HG02763 (cell line): ENCODE measurements at regions not wholly inside any gene's neighbourhood (a gene's known extent, or its start where the extent isn't known, plus 50 kb on each side); places are given as distances from the start of the nearest gene placed in this dataset.

Experiments used
- ATAC-seq: cut with Tn5 transposase; IDR thresholded peaks from one replicate; pipeline ENCODE4 v1.9.1; 2021; ENCODE audit warnings: mild to moderate bottlenecking, moderate library complexity; ENCODE audit not compliant: unreplicated experiment

- ATAC-seq: no peak
These were observed 125.7 kb upstream of the GADD45A start for GRCh38 chr1:67559222-67559700.

- ATAC-seq: no peak
These were observed 124.3 kb upstream of the GADD45A start for GRCh38 chr1:67560580-67561255.

- ATAC-seq: peak; percentile 80
These were observed 123.3 kb upstream of the GADD45A start for GRCh38 chr1:67561704-67562113.

GRCh38 chr1:67563684-67564083 lies 121.3 kb upstream of the GADD45A start:
- no peak for ATAC-seq

DNA sequence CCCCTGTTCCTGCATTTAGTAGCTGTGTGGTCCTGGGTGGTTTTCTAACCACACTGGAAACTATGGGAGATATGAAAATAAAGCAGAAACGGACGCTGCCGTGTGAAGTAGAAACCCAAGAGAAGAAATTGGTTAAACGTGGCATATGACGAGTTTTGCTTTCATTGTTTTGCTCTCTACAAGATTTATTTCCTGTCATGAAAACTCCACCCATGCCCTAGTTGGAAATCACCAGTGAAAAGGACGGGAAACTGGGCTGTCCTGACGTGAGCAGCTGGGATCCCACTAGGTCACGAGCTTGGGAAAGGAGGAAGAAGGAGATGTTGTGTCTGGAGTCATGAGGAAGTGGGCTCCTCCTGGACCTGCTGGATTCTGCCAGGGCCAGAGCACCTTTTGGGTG lies 120.8 kb upstream of the GADD45A start:
- no peak for ATAC-seq

GRCh38 chr1:67566803-67567377 lies 118.1 kb upstream of the GADD45A start:
- no peak for ATAC-seq

DNA sequence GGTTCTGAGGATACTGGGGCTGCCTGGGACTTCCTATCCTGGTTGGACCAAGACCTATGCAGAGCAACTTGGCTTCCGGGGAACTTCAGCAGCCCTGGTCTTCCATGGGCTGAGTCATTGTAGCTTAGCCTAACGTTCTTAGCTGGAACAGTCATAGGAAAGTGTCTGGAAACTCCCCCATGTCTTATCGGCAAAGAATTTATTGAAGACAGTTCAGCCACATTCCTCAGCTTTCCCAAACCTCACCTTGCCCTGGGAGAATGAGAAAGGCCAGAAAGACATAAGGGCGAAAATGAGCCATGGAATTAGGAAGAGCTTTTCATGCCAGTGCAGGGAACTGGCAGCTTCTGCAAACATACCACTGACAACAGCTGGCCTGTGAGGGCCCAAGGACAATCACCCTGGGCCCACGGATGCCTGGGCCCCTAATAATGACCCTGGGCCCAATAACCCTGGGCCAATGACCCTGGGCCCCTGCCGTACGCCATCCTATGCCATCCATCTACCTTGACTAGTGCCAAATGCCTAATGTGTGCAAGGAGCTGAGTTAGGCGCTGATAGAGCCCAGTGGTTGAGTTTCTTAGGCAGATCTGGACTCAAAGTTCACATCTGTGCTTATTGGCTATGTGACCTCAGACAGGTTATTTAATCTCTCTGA lies 114.4 kb upstream of the GADD45A start:
- no peak for ATAC-seq

GRCh38 chr1:67571406-67571805 lies 113.6 kb upstream of the GADD45A start:
- no peak for ATAC-seq

- ATAC-seq: no peak
These were observed 113.0 kb upstream of the GADD45A start for GRCh38 chr1:67571901-67572593.

DNA sequence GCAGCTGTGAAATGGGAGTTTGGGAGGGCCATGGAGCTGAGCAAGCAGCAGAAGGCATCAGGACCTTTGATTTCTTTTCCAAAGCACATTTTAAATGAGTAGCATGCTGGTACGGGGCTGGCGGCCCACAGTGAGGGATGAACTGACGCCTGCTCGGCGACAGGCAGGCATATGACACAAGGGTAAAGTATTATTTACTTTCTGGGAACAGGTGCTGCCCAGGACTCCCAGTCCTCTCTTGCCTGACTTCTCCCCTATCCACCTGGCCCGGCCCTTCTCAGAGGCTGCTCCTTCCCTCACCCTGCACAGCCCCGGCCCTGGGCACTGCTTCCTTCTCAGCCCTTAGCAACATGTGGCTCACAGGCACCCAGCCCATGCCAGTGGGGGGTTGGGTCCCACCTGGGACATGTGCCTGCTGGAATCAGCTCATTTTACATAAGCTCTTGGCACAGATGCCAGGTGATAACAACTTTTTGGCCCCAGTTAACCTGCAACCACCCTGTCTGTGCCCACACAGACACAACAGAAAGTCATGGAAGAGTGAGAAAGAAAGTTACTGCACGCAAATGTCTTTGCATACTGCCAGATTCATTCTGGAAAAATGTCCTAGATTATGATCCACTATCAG lies 112.3 kb upstream of the GADD45A start:
- no peak for ATAC-seq

GRCh38 chr1:67573311-67573872 lies 111.6 kb upstream of the GADD45A start:
- ATAC-seq: no peak

GRCh38 chr1:67574221-67574620 lies 110.8 kb upstream of the GADD45A start:
- ATAC-seq: no peak

GRCh38 chr1:67575861-67576260 lies 109.1 kb upstream of the GADD45A start:
- no peak for ATAC-seq

GRCh38 chr1:67576474-67576873 lies 108.5 kb upstream of the GADD45A start:
- no peak for ATAC-seq

GRCh38 chr1:67577646-67578045 lies 107.4 kb upstream of the GADD45A start:
- no peak for ATAC-seq

DNA sequence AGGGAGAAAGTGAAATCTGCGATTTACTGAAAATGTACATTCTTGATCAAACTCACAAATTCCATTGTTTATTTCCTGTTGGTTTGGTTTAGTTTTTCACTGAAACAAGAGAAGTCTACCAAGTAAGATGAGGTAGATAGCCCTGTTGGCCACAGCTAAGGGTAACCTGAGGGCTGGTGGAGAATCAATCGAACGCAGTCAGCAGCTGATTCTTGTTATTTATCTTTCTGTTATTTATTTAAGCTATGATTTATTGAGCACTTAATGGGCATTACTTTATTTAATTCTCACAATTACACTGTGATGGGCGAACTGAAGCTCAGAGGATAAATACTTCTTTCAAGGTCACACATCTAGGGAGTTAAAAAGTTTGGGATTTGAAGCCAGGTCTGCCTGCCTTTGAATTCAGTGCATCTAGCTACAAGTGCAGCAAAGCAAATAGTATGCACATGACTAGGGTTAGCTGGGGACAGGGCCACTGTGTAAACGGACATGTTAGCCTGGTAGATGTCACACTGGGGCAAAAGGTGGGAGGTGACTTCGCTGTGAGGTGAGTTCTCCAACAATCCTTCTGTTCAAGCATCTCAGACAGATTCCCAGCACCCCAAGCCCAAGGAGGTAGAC lies 106.5 kb upstream of the GADD45A start:
- no peak for ATAC-seq

DNA sequence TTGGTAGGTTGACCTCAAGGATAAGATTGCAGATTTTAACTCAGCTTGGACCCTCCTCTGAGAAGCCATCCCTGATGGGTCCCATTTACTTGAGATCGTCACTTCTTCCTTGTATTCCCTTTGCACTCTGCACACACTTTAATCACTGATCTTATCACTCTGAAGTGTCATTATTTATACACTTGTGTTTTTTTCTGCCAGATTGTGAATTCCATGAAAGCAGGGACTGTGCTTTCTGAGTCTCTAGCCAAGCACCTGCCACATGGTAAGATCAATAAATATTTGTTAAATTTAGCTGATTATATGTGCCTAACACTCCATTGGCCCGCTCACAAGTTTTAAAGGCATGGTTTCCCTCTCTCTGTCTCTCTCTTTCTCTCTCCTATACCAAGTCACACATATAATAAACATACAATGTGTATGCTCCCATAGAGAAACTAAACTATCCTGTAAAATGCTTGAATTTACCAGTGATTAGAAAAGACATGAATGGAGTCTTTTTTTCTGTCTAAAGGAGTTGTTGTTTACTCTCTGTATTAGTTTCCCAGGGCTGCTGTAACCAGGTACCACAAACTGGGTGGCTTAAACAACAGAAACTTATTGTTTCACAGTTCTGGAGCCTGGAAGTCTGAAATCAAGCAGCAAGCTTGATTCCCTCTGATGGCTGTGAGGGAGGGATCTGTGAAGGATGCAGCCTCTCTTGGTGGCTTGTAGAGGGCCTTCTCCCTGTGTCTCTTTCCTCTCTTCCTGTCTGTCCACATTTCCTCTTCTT lies 105.2 kb upstream of the GADD45A start:
- no peak for ATAC-seq

DNA sequence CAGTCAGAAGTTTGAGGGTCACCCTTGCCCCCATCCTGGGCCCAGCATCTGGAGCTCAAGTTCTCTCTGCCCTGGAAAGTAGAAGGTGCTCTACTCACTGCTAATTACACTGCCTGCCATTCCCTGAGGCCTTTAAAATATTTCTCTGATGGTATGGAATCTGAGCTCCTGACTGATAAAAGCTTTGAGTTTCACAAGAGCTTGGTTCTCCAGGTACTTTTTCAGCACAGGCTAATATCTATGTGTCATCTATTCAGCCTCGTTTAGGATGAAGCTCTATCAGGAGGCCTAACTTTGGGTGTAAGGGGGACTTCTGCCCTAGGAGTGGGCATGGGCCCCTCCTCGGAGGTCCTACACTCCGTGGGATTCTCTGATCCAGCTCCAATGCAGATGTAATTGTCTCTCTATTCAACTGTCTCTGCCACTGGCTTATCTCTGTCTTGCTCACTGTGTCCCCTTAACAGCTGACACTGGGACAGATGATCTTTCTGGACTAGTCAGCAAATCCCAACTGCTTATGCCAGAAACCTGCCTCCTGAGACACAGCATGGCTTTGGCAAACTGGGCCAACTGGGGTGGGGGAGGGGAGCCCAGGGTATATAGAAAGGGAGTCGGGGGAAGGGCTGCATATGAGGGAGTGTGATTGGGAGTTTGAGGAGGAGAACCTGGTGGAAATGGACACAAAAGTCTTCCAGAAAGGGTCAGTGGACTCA lies 104.2 kb upstream of the GADD45A start:
- no peak for ATAC-seq
